ENCODE measurements at regions not wholly inside any gene's neighbourhood (a gene's known extent, or its start where the extent isn't known, plus 50 kb on each side); places are given as distances from the start of the nearest gene placed in this dataset.

DNA sequence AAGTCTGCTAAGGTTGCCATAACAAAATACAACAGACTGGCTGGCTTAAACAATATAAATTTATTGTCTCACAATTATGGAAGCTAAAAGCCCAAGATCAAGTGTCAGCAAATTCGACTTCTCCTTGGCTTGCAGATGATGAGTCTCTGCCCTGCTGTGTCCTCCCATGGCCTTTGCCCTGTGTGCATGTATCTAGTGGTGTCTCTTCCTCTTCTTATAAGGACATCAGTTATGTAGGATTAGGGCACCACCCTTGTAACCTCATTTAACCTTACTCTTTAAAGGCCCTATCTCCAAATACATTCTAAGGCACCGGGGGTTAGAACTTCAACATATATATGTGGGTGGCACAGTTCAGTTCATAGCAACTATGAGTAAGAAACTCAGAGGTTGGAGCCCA, 157.9 kb upstream of the RASA1 start:
- no peak for ATAC-seq
- WGBS, 2 donors (ENCODE audit: low coverage in 1 of 2), result 91% methylated on average over 2 of the region's 2 CpGs; no CpG with 5 or more reads in 1 of the 2 donors
- Histone ChIP-seq H3K36me3 (no peaks in the 10 kb centered on the region), H3K4me3 (no peak overlapping the region), H3K4me1 (no peaks in the 10 kb centered on the region), H3K27me3 (no peaks in the 10 kb centered on the region), H3K27ac (no peak overlapping the region), H3K9me3 (no peaks in the 10 kb centered on the region)
- no peak for TF ChIP-seq EP300 (IDR thresholded peaks at IDR 0.05)
- TF ChIP-seq, protein P1, sequence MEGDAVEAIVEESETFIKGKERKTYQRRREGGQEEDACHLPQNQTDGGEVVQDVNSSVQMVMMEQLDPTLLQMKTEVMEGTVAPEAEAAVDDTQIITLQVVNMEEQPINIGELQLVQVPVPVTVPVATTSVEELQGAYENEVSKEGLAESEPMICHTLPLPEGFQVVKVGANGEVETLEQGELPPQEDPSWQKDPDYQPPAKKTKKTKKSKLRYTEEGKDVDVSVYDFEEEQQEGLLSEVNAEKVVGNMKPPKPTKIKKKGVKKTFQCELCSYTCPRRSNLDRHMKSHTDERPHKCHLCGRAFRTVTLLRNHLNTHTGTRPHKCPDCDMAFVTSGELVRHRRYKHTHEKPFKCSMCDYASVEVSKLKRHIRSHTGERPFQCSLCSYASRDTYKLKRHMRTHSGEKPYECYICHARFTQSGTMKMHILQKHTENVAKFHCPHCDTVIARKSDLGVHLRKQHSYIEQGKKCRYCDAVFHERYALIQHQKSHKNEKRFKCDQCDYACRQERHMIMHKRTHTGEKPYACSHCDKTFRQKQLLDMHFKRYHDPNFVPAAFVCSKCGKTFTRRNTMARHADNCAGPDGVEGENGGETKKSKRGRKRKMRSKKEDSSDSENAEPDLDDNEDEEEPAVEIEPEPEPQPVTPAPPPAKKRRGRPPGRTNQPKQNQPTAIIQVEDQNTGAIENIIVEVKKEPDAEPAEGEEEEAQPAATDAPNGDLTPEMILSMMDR (IDR thresholded peaks at IDR 0.05), result no peak
- no peak for TF ChIP-seq POLR2AphosphoS5 (IDR thresholded peaks at IDR 0.05)
- TF ChIP-seq POLR2A (IDR thresholded peaks at IDR 0.05), result no peak

DNA sequence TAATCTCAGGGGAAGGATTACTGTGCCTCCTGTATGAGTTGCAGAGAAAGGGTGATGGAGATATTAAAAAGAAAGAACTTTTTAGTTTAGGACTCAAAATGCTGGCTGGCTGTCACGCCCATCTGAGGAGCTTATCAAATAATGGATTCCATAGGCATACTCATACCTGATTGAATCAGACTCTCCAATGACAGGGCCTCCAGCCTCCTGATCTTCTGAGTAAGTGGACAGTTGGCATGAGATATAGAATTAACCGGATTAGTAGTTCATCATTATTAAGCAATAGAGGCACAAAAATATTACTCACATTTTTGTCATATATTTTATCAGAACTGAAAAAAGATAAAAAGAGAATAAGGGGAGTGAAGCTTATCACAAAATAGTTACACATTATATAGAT, 157.0 kb upstream of the RASA1 start:
- H3K27me3 ChIP-seq, result no peaks in the 10 kb centered on the region
- 87 to 100% methylated on average over 1 to 2 of the region's 2 CpGs for WGBS, 2 donors (ENCODE audit: low coverage in 1 of 2)
- no peaks in the 10 kb centered on the region for H3K36me3 ChIP-seq
- TF ChIP-seq, protein P1 (IDR thresholded peaks at IDR 0.05), result no peak
- TF ChIP-seq EP300 (IDR thresholded peaks at IDR 0.05) (no peak), POLR2AphosphoS5 (IDR thresholded peaks at IDR 0.05) (no peak), POLR2A (IDR thresholded peaks at IDR 0.05) (no peak)
- H3K4me1 ChIP-seq, result no peaks in the 10 kb centered on the region
- no peaks in the 10 kb centered on the region for H3K9me3 ChIP-seq
- ATAC-seq, result no peak
- no peak overlapping the region for H3K4me3 ChIP-seq
- no peak overlapping the region for H3K27ac ChIP-seq

DNA sequence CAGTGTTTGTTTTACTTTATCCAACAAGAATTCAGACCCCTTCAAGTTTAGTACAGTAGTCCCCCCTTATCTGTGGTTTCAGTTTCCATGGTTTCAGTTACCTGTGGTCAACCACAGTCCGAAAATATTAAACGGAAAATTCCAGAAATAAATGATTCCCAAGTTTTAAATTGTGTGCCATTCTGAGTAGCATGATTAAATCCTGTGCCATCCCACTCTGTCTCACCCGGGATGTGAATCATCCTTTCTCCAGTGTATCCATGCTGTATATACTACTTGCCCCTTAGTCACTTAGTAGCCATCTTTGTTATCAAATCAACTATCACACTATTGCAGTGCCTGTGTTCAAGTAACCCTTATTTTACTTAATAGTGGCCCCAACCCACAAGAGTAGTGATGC, 153.8 kb upstream of the RASA1 start:
- no peak overlapping the region for H3K27ac ChIP-seq
- 48 to 71% methylated on average over 3 of the region's 3 CpGs for WGBS, 2 donors (ENCODE audit: low coverage in 1 of 2)
- H3K4me3 ChIP-seq, result no peak overlapping the region
- ATAC-seq, result no peak
- H3K27me3 ChIP-seq, result no peaks in the 10 kb centered on the region
- H3K4me1 ChIP-seq, result no peaks in the 10 kb centered on the region
- H3K36me3 ChIP-seq, result no peaks in the 10 kb centered on the region
- H3K9me3 ChIP-seq, result no peaks in the 10 kb centered on the region
- TF ChIP-seq, protein P1 (IDR thresholded peaks at IDR 0.05), result no peak
- TF ChIP-seq POLR2A (IDR thresholded peaks at IDR 0.05) (no peak), EP300 (IDR thresholded peaks at IDR 0.05) (no peak), POLR2AphosphoS5 (IDR thresholded peaks at IDR 0.05) (no peak)

DNA sequence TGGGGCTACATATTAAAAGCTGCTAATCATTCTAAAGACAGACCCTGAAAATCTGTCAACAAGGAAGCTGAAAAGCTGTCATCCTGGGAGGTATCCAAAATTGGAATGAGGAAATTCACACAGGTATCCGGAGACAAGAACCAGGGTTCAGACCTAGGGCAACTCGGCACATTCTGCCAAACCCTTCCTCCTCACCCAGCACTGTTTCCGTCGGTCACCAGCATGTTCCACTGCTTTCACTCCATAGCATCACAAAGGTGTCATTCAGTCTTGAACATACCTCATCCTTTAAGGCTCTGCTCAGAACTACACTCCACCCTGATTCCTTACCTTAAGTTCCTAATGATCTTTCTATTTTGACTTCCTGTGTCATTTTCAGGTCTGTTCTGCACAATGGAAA, 153.1 kb upstream of the RASA1 start:
- no peak for TF ChIP-seq POLR2A (IDR thresholded peaks at IDR 0.05)
- no peak for TF ChIP-seq EP300 (IDR thresholded peaks at IDR 0.05)
- no peak for TF ChIP-seq POLR2AphosphoS5 (IDR thresholded peaks at IDR 0.05)
- TF ChIP-seq, protein P1 (IDR thresholded peaks at IDR 0.05), result no peak
- Histone ChIP-seq H3K27me3 (no peaks in the 10 kb centered on the region), H3K4me1 (no peaks in the 10 kb centered on the region), H3K27ac (no peak overlapping the region), H3K4me3 (no peak overlapping the region), H3K9me3 (no peaks in the 10 kb centered on the region), H3K36me3 (no peaks in the 10 kb centered on the region)
- 77 to 85% methylated on average over 4 of the region's 4 CpGs for WGBS, 2 donors (ENCODE audit: low coverage in 1 of 2)
- ATAC-seq, result no peak

DNA sequence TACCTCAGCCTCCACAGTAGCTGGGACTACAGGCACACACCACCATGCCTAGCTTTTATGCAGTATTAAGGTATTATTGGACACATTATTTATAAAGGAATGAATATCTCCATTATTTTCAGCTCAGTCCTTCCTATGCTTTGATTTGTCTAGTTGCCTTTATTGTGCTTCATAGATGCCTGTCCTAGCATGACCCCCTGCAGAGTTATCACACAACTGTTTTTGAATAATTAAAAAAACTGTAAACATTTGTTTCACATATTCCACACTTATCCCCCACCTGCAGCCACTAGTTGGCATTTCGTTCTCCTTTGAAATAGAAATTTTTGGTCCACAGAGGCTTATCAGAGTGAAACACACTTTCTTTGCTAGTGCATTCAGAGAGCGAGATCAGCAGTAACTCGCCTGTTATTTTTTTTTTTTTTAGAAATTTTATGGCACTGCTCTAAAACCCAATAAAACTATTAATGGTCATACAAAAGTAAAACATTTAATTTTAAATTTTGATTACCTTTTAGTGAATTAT, 151.8 kb upstream of the RASA1 start:
- Histone ChIP-seq H3K9me3 (no peaks in the 10 kb centered on the region), H3K27me3 (no peaks in the 10 kb centered on the region), H3K27ac (no peak overlapping the region), H3K4me1 (no peaks in the 10 kb centered on the region), H3K36me3 (no peaks in the 10 kb centered on the region), H3K4me3 (no peak overlapping the region)
- ATAC-seq, result no peak
- TF ChIP-seq EP300 (IDR thresholded peaks at IDR 0.05), result no peak
- TF ChIP-seq, protein P1 (IDR thresholded peaks at IDR 0.05), result no peak
- no peak for TF ChIP-seq POLR2A (IDR thresholded peaks at IDR 0.05)
- TF ChIP-seq POLR2AphosphoS5 (IDR thresholded peaks at IDR 0.05), result no peak
- WGBS, 2 donors (ENCODE audit: low coverage in 1 of 2), result 69 to 100% methylated on average over 2 to 3 of the region's 3 CpGs
